ENCODE measurements at regions not wholly inside any gene's neighbourhood (a gene's known extent, or its start where the extent isn't known, plus 50 kb on each side); places are given as distances from the start of the nearest gene placed in this dataset.

DNA sequence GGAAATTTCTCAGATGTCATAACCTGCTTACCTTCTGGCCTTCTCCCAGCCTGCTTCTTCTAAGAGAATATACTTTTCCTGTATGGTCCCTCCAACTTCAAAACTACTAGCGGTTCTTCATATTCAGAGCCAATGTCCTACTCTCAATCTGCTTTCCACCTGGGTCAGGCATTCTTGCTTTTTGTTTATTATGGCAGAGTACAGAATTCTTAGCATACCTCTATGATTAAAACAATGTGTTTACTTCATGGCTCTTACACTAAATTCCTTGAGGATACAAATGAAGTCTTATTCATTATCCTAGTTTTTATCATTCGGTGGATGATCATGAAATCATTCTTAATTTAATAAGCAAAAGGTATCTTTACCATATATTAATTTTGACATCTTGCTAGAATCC, 484.2 kb upstream of the SLITRK1 start:
- 76 to 85% (median 82%) methylated on average over 2 of the region's 2 CpGs for whole genome bisulfite sequencing, 4 donors
- no peaks in the 10 kb centered on the region for H3K36me3 ChIP-seq
- no peaks in the 10 kb centered on the region for H3K4me1 ChIP-seq
- DNase-seq (no peak), ATAC-seq (no peak)
- intact Hi-C loops (cut with DNase I) = no loop called here
- no peaks in the 10 kb centered on the region for H3K9me3 ChIP-seq
- TF ChIP-seq POLR2A (IDR thresholded peaks at IDR 0.05) = no peak
- TF ChIP-seq, protein P1, sequence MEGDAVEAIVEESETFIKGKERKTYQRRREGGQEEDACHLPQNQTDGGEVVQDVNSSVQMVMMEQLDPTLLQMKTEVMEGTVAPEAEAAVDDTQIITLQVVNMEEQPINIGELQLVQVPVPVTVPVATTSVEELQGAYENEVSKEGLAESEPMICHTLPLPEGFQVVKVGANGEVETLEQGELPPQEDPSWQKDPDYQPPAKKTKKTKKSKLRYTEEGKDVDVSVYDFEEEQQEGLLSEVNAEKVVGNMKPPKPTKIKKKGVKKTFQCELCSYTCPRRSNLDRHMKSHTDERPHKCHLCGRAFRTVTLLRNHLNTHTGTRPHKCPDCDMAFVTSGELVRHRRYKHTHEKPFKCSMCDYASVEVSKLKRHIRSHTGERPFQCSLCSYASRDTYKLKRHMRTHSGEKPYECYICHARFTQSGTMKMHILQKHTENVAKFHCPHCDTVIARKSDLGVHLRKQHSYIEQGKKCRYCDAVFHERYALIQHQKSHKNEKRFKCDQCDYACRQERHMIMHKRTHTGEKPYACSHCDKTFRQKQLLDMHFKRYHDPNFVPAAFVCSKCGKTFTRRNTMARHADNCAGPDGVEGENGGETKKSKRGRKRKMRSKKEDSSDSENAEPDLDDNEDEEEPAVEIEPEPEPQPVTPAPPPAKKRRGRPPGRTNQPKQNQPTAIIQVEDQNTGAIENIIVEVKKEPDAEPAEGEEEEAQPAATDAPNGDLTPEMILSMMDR (IDR thresholded peaks at IDR 0.05) = no peak
- H3K27me3 ChIP-seq = no peaks in the 10 kb centered on the region
- no peak overlapping the region for H3K27ac ChIP-seq
- no peak overlapping the region for H3K4me3 ChIP-seq

DNA sequence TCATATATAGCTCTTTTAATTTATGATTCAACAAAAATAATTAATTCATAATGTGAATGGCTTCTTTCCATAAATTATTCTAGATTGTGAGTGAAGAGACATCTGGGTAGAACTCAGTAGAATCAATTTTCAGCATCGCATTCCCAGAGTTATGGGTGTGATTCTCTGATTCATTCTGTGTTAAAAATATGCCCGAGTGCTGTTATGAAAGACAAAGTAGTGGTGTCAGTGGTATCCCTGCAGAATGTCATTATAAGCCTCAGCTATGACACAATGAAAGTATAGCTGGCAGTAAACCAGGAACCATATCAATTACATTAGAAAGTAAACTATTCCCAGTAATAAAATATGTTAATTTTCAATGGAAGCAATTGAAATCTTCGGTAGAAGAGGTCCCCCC, 480.5 kb upstream of the SLITRK1 start:
- H3K4me1 ChIP-seq = no peaks in the 10 kb centered on the region
- no peaks in the 10 kb centered on the region for H3K27me3 ChIP-seq
- no peak for TF ChIP-seq POLR2A (IDR thresholded peaks at IDR 0.05)
- TF ChIP-seq, protein P1 (IDR thresholded peaks at IDR 0.05) = no peak
- ATAC-seq (no peak), DNase-seq (no peak)
- H3K27ac ChIP-seq = no peak overlapping the region
- 32 to 36% (median 33%) methylated on average over 3 of the region's 3 CpGs for WGBS, 4 donors
- no peaks in the 10 kb centered on the region for H3K9me3 ChIP-seq
- intact Hi-C loops (cut with DNase I) = no loop called here
- H3K4me3 ChIP-seq = no peak overlapping the region
- no peaks in the 10 kb centered on the region for H3K36me3 ChIP-seq

GRCh38 chr13:84360822-84361221, 478.5 kb upstream of the SLITRK1 start:
- 78 to 91% (median 88%) methylated on average over 4 of the region's 4 CpGs for WGBS, 4 donors
- no peak for ATAC-seq
- H3K9me3 ChIP-seq = no peaks in the 10 kb centered on the region
- no peaks in the 10 kb centered on the region for H3K36me3 ChIP-seq
- intact Hi-C loops (cut with DNase I) = no loop called here
- H3K4me3 ChIP-seq = no peak overlapping the region
- no peak overlapping the region for H3K27ac ChIP-seq
- TF ChIP-seq, protein P1 (IDR thresholded peaks at IDR 0.05) = no peak
- TF ChIP-seq POLR2A (IDR thresholded peaks at IDR 0.05) = no peak
- H3K27me3 ChIP-seq = no peaks in the 10 kb centered on the region
- no peak for DNase-seq
- H3K4me1 ChIP-seq = no peaks in the 10 kb centered on the region

GRCh38 chr13:84358601-84359000, 476.3 kb upstream of the SLITRK1 start:
- intact Hi-C loops (cut with DNase I) = no loop called here
- no peak overlapping the region for H3K4me3 ChIP-seq
- WGBS, 4 donors = 83 to 92% (median 84%) methylated on average over 4 of the region's 4 CpGs
- no peaks in the 10 kb centered on the region for H3K4me1 ChIP-seq
- no peak for DNase-seq
- no peak for ATAC-seq
- H3K27me3 ChIP-seq = no peaks in the 10 kb centered on the region
- H3K27ac ChIP-seq = no peak overlapping the region
- H3K36me3 ChIP-seq = no peaks in the 10 kb centered on the region
- no peak for TF ChIP-seq POLR2A (IDR thresholded peaks at IDR 0.05)
- H3K9me3 ChIP-seq = no peaks in the 10 kb centered on the region

- H3K4me1 ChIP-seq = no peaks in the 10 kb centered on the region
- no peak for TF ChIP-seq POLR2A (IDR thresholded peaks at IDR 0.05)
- TF ChIP-seq, protein P1 (IDR thresholded peaks at IDR 0.05) = no peak
- H3K27me3 ChIP-seq = no peaks in the 10 kb centered on the region
- H3K4me3 ChIP-seq = no peak overlapping the region
- ATAC-seq = no peak
- H3K36me3 ChIP-seq = no peaks in the 10 kb centered on the region
- no peak for DNase-seq
- H3K27ac ChIP-seq = no peak overlapping the region
- intact Hi-C loops (cut with DNase I) = no loop called here
- H3K9me3 ChIP-seq = peaks cover 0 to 12% (median 0%) of the 10 kb centered on the region in 12 donors
These were observed 470.7 kb upstream of the SLITRK1 start for GRCh38 chr13:84352946-84353345.
